ENCODE measurements at regions not wholly inside any gene's neighbourhood (a gene's known extent, or its start where the extent isn't known, plus 50 kb on each side); places are given as distances from the start of the nearest gene placed in this dataset.

- Histone ChIP-seq H4K5ac (ENCODE audit: insufficient read length, low read depth, low read length) (no peak overlapping the region), H4K20me1 (replicated peaks in 1 of 2; ENCODE audit: control insufficient read depth in 1 of 2, insufficient read depth in 2 of 2, low read length in 2 of 2) (no peaks in the 10 kb centered on the region), H3K56ac (replicated peaks; ENCODE audit: insufficient read length, low read depth, low read length) (no peak overlapping the region), H4K8ac (ENCODE audit: extremely low read depth, insufficient read depth, low read length) (no peak overlapping the region), H2BK20ac (ENCODE audit: low read length) (no peak overlapping the region), H3K4ac (replicated peaks; ENCODE audit: insufficient read length, low read depth, low read length) (no peak overlapping the region), H3K27me3 (replicated peaks in 1 of 4; ENCODE audit: control insufficient read depth in 3 of 4, extremely low read depth in 1 of 4, insufficient read depth in 3 of 4, low read length in 3 of 4) (peaks cover 0 to 1% (median 0%) of the 10 kb centered on the region in 4 experiments; a peak in 1 of 7 replicates), H3K23me2 (ENCODE audit: low read depth, low read length) (no peaks in the 10 kb centered on the region), H4K91ac (replicated peaks; ENCODE audit: insufficient read length, low read length) (no peak overlapping the region), H2BK15ac (ENCODE audit: low read length) (no peak overlapping the region), H3K4me2 (ENCODE audit: insufficient read depth in 1 of 2, low read depth in 2 of 2, low read length in 2 of 2) (no peak overlapping the region), H2AK5ac (ENCODE audit: low read depth, low read length) (no peak overlapping the region), H3K79me2 (ENCODE audit: control insufficient read depth in 1 of 2, insufficient read depth in 2 of 2, low read length in 2 of 2) (no peaks in the 10 kb centered on the region), H3K79me1 (ENCODE audit: low read depth, low read length) (no peaks in the 10 kb centered on the region), H3K4me3 (ENCODE audit: extremely low read depth in 1 of 4, insufficient read depth in 2 of 4, low read depth in 3 of 4, low read length in 4 of 4) (no peak overlapping the region), H3K27ac (ENCODE audit: low read depth, low read length) (no peak overlapping the region), H3K4me1 (replicated peaks in 1 of 4; ENCODE audit: control insufficient read depth in 3 of 4, insufficient read depth in 4 of 4, low read length in 3 of 4) (no peaks in the 10 kb centered on the region), H3K18ac (ENCODE audit: extremely low read depth, low read length) (no peak overlapping the region), H3K23ac (ENCODE audit: insufficient read length) (no peak overlapping the region), H2BK12ac (ENCODE audit: low read depth, low read length) (no peak overlapping the region), H3K14ac (ENCODE audit: insufficient read length) (no peak overlapping the region), H2BK5ac (ENCODE audit: low read depth, low read length) (no peak overlapping the region), H2BK120ac (replicated peaks; ENCODE audit: low read depth, low read length) (no peak overlapping the region), H2AFZ (ENCODE audit: low read length) (no peak overlapping the region), H3K9ac (replicated peaks in 1 of 4; ENCODE audit: extremely low read depth in 1 of 4, low read depth in 3 of 4, low read length in 3 of 4) (no peak overlapping the region), H3K9me3 (ENCODE audit: insufficient read depth in 2 of 2, low read depth in 1 of 2, low read length in 1 of 2) (peaks cover 14 to 18% of the 10 kb centered on the region in 2 experiments; a peak in 3 of 4 replicates), H3K36me3 (ENCODE audit: control insufficient read depth in 2 of 4, insufficient read depth in 4 of 4, low read length in 3 of 4) (no peaks in the 10 kb centered on the region)
- DNase-seq (ENCODE audit: low read depth in 1 of 2, low spot score in 2 of 2) = no peak
- 90% methylated on average over 3 of the region's 3 CpGs; no CpG with 5 or more reads in 1 of the 2 experiments for WGBS, 2 experiments (ENCODE audit: extremely low coverage in 1 of 2, insufficient coverage in 1 of 2, insufficient read length in 1 of 2, insufficient replicate concordance in 2 of 2, low coverage in 1 of 2, low lambda C conversion rate in 2 of 2, missing lambda C conversion rate in 1 of 2)
- no peak for FAIRE-seq
- TF ChIP-seq RXRA (IDR thresholded peaks at IDR 0.05; ENCODE audit: insufficient read depth, low read depth, low read length) (no peak), FOSL1 (IDR thresholded peaks at IDR 0.05; ENCODE audit: insufficient read depth, low read depth, low read length) (no peak), EZH2 (IDR thresholded peaks at IDR 0.05; ENCODE audit: low read depth, low read length, severe bottlenecking) (no peak), TAF1 (IDR thresholded peaks at IDR 0.05; ENCODE audit: low read depth, low read length) (no peak), JUN (IDR thresholded peaks at IDR 0.05; ENCODE audit: low read depth, low read length) (no peak), ASH2L (IDR thresholded peaks at IDR 0.05; ENCODE audit: low read length) (no peak), SP4 (IDR thresholded peaks at IDR 0.05; ENCODE audit: low read length) (no peak), MAFK (IDR thresholded peaks at IDR 0.05; ENCODE audit: low read depth, low read length) (no peak)
- TF ChIP-seq, protein P1, sequence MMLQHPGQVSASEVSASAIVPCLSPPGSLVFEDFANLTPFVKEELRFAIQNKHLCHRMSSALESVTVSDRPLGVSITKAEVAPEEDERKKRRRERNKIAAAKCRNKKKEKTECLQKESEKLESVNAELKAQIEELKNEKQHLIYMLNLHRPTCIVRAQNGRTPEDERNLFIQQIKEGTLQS (IDR thresholded peaks at IDR 0.05; ENCODE audit: insufficient read depth, low read depth, low read length) = no peak
- TF ChIP-seq, protein P2, sequence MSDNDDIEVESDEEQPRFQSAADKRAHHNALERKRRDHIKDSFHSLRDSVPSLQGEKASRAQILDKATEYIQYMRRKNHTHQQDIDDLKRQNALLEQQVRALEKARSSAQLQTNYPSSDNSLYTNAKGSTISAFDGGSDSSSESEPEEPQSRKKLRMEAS (IDR thresholded peaks at IDR 0.05) = no peak
- ChIA-PET CTCF (ENCODE audit: partially characterized antibody) (interaction anchor here (2.4 kb wide), 1 partner anchor 12 kb away, joined by 5 read pairs; no protein-coding TSS in a partner anchor), POLR2A (ENCODE audit: partially characterized antibody) (no interaction called here)
These were observed 395.0 kb upstream of the USP24 start for GRCh38 chr1:55610203-55610602.
